ENCODE measurements at regions not wholly inside any gene's neighbourhood (a gene's known extent, or its start where the extent isn't known, plus 50 kb on each side); places are given as distances from the start of the nearest gene placed in this dataset.

DNA sequence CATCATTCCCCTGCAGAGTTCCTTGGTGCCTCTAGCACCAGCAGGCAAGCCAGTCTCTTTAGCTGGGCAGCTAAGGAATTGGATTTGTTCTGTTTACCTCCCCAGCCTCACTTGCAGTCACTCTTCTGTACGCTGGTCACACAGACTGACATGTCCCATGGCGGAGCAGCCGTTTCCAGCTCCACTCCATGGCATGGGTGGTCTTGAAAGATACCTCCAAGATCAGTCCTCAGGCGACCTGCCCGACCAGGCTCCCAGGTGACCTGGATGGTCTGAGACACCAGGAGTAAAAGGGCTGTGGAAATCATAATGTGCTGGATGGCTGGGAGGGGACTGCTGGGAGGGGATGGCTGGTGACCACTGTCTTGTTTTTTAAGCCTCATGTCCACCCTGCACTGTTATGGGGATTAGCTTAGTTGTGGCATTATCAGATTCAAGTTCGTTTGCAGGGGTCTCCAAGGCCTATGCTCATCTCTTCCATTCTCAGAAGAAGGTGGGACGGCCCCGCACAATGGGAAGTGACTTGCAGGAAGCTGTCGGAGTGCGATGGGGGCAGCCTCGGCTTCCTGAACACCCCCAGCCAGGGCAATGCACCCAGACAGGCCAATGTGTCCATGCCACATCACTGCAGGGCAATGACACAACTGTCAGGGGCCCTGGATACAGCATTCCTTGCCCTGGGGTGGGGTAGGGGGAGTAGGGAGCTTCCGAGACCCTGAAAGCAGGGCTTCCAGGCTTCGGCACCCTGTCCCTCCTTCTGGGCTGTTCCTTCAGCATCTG, 156.1 kb upstream of the MYCN start:
- no peaks in the 10 kb centered on the region for H3K4me1 Mint-ChIP-seq (ENCODE audit: low read depth)
- ATAC-seq (replicated peaks in 1 of 2) (no peak), DNase-seq (no peak)
- peaks cover 5% of the 10 kb centered on the region for H3K27me3 Mint-ChIP-seq (ENCODE audit: low read depth)
- H3K4me3 Mint-ChIP-seq = no peak overlapping the region
- H3K27ac Mint-ChIP-seq = no peak overlapping the region
- peaks cover 0 to 4% of the 10 kb centered on the region in 2 donors for H3K9me3 Mint-ChIP-seq
- no peaks in the 10 kb centered on the region for H3K36me3 Mint-ChIP-seq (ENCODE audit: insufficient read depth in 2 of 2)

- no peaks in the 10 kb centered on the region for H3K4me1 Mint-ChIP-seq (ENCODE audit: low read depth)
- peaks cover 0 to 4% of the 10 kb centered on the region in 2 donors for H3K9me3 Mint-ChIP-seq
- no peak overlapping the region for H3K27ac Mint-ChIP-seq
- peaks cover 5% of the 10 kb centered on the region for H3K27me3 Mint-ChIP-seq (ENCODE audit: low read depth)
- no peak for ATAC-seq (replicated peaks in 1 of 2)
- no peak for DNase-seq
- H3K4me3 Mint-ChIP-seq = no peak overlapping the region
- no peaks in the 10 kb centered on the region for H3K36me3 Mint-ChIP-seq (ENCODE audit: insufficient read depth in 2 of 2)
Measured at GRCh38 chr2:15784886-15785801, 155.2 kb upstream of the MYCN start.

DNA sequence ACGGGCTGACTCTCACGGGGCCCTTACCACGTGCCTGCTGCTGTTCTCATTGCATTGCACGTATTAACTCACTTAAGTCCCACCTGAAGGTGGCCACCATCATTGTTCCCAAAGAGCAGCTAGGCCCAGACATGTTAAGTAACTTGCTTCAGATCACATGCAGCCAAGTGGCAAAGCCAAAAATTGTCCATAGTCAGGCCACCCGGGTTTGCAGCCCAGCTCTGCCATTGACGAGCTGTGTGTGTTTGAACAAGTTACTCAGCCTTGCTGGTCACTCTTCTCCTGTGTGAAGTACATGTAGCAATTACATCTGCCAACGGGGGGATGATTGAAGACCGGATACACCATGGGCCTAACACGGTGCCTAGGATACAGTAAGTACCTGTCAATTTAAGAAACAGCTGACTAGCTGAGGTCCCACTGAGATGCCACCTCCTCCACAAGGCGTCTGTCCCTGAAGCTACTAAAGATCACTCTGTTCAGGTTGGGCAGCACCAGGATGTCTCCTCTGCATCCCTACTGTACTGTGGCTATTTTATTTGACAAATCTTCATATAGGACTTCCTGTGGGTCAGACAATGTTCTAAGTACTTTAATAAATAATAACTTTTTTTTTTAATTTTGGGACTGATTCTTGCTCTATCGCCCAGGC, 154.2 kb upstream of the MYCN start:
- ATAC-seq (replicated peaks in 1 of 2) (no peak), DNase-seq (no peak)
- Mint-ChIP-seq H3K4me3 (no peak overlapping the region), H3K9me3 (peaks cover 0 to 4% of the 10 kb centered on the region in 2 donors), H3K27me3 (ENCODE audit: low read depth) (peaks cover 5% of the 10 kb centered on the region), H3K27ac (no peak overlapping the region), H3K4me1 (ENCODE audit: low read depth) (no peaks in the 10 kb centered on the region), H3K36me3 (ENCODE audit: insufficient read depth in 2 of 2) (no peaks in the 10 kb centered on the region)

- peaks cover 11% of the 10 kb centered on the region for H3K27me3 Mint-ChIP-seq (ENCODE audit: low read depth)
- ATAC-seq (replicated peaks in 1 of 2) = no peak
- H3K27ac Mint-ChIP-seq = no peak overlapping the region
- no peak for DNase-seq
- H3K36me3 Mint-ChIP-seq (ENCODE audit: insufficient read depth in 2 of 2) = no peaks in the 10 kb centered on the region
- H3K9me3 Mint-ChIP-seq = peaks cover 0 to 4% of the 10 kb centered on the region in 2 donors
- no peaks in the 10 kb centered on the region for H3K4me1 Mint-ChIP-seq (ENCODE audit: low read depth)
- H3K4me3 Mint-ChIP-seq = no peak overlapping the region
Measured at GRCh38 chr2:15786901-15787300, 153.4 kb upstream of the MYCN start.

DNA sequence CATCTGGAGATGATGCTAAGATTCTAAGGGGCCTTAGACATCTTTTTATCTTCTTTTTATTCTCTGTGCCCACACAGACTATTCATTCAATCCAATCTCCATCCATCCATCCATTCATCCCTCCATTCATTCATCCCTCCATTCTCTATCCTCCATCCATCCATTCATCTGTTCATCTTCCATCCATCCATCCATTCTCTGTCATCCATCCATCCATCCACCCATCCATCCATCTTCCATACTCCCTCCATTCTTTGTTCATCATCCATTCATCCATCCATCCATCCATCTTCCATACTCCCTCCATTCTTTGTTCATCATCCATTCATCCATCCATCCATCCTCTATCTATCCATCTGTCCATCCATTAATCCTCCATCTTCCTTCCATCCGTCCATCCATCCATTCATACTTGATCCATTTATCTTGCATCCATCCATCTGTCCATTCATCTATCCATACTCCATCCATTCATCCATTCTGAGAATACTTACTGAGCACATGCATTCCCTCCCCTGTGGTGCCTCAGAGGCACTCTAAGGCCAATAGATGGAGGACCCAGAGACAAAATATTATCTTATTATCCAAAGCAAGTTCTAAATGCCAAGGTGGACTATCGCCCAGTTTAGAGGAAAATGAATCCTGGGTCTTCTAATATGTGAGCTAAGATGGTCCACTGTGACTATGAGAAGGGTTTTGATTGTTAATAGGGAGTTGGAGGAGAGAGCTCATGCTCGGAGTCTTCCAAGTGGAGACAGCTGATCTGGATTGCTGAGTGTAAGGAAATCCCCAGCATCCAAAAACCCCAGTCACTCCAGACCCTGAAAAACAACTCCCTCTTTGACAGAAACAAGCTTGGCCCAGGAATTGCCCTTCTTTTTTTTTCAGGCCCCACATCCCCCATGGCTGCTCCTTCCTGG, 152.6 kb upstream of the MYCN start:
- Mint-ChIP-seq H3K36me3 (ENCODE audit: insufficient read depth in 2 of 2) (no peaks in the 10 kb centered on the region), H3K9me3 (peaks cover 0 to 4% of the 10 kb centered on the region in 2 donors), H3K4me1 (ENCODE audit: low read depth) (no peaks in the 10 kb centered on the region), H3K27me3 (ENCODE audit: low read depth) (peaks cover 11% of the 10 kb centered on the region), H3K27ac (no peak overlapping the region), H3K4me3 (no peak overlapping the region)
- DNase-seq = no peak
- no peak for ATAC-seq (replicated peaks in 1 of 2)

- H3K36me3 Mint-ChIP-seq (ENCODE audit: insufficient read depth in 2 of 2) = no peaks in the 10 kb centered on the region
- no peak for DNase-seq
- no peak for ATAC-seq (replicated peaks in 1 of 2)
- H3K9me3 Mint-ChIP-seq = peaks cover 0 to 4% of the 10 kb centered on the region in 2 donors
- H3K27me3 Mint-ChIP-seq (ENCODE audit: low read depth) = peaks cover 11% of the 10 kb centered on the region
- H3K27ac Mint-ChIP-seq = no peak overlapping the region
- no peak overlapping the region for H3K4me3 Mint-ChIP-seq
- H3K4me1 Mint-ChIP-seq (ENCODE audit: low read depth) = no peaks in the 10 kb centered on the region
Measured at GRCh38 chr2:15788455-15788829, 151.9 kb upstream of the MYCN start.

GRCh38 chr2:15788830-15789229, 151.5 kb upstream of the MYCN start:
- no peak overlapping the region for H3K4me3 Mint-ChIP-seq
- H3K27me3 Mint-ChIP-seq (ENCODE audit: low read depth) = peaks cover 11% of the 10 kb centered on the region
- no peak overlapping the region for H3K27ac Mint-ChIP-seq
- DNase-seq (no peak), ATAC-seq (replicated peaks in 1 of 2) (no peak)
- H3K36me3 Mint-ChIP-seq (ENCODE audit: insufficient read depth in 2 of 2) = no peaks in the 10 kb centered on the region
- H3K4me1 Mint-ChIP-seq (ENCODE audit: low read depth) = no peaks in the 10 kb centered on the region
- H3K9me3 Mint-ChIP-seq = peaks cover 0 to 4% of the 10 kb centered on the region in 2 donors

- DNase-seq (no peak), ATAC-seq (replicated peaks in 1 of 2) (no peak)
- H3K36me3 Mint-ChIP-seq (ENCODE audit: insufficient read depth in 2 of 2) = no peaks in the 10 kb centered on the region
- H3K9me3 Mint-ChIP-seq = peaks cover 0 to 4% of the 10 kb centered on the region in 2 donors
- H3K27ac Mint-ChIP-seq = no peak overlapping the region
- no peaks in the 10 kb centered on the region for H3K4me1 Mint-ChIP-seq (ENCODE audit: low read depth)
- peaks cover 11% of the 10 kb centered on the region for H3K27me3 Mint-ChIP-seq (ENCODE audit: low read depth)
- H3K4me3 Mint-ChIP-seq = no peak overlapping the region
Measured at GRCh38 chr2:15789381-15790062, 150.8 kb upstream of the MYCN start.

- Mint-ChIP-seq H3K4me3 (no peak overlapping the region), H3K9me3 (peaks cover 0 to 4% of the 10 kb centered on the region in 2 donors), H3K27ac (no peak overlapping the region), H3K4me1 (ENCODE audit: low read depth) (no peaks in the 10 kb centered on the region), H3K27me3 (ENCODE audit: low read depth) (peaks cover 11% of the 10 kb centered on the region), H3K36me3 (ENCODE audit: insufficient read depth in 2 of 2) (no peaks in the 10 kb centered on the region)
- DNase-seq = no peak
- no peak for ATAC-seq (replicated peaks in 1 of 2)
Measured at GRCh38 chr2:15790326-15790725, 150.0 kb upstream of the MYCN start.

DNA sequence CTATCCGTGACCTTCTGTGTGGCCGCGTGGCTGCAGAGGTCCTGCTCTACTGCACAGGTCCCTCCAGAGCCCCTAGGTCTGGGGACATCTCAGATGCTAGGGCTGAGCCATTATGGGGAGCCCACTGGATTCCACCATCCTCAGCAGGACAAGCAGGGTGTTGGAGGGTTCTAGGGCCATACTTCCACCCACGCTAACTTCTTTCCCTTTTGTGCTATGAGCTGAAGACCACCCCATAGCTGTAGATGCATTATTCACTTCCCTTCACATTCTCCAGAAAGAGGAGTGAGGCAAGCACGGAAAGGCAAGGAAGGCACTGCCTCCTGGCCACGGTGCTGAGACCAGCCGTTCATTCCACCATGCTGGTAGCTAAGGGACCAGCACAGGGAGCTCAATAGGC, 149.5 kb upstream of the MYCN start:
- DNase-seq (no peak), ATAC-seq (replicated peaks in 1 of 2) (no peak)
- Mint-ChIP-seq H3K9me3 (peaks cover 0 to 4% of the 10 kb centered on the region in 2 donors), H3K4me1 (ENCODE audit: low read depth) (no peaks in the 10 kb centered on the region), H3K36me3 (ENCODE audit: insufficient read depth in 2 of 2) (no peaks in the 10 kb centered on the region), H3K27me3 (ENCODE audit: low read depth) (peaks cover 11% of the 10 kb centered on the region), H3K27ac (no peak overlapping the region), H3K4me3 (no peak overlapping the region)

- H3K27ac Mint-ChIP-seq = no peak overlapping the region
- H3K27me3 Mint-ChIP-seq (ENCODE audit: low read depth) = peaks cover 11% of the 10 kb centered on the region
- H3K36me3 Mint-ChIP-seq (ENCODE audit: insufficient read depth in 2 of 2) = no peaks in the 10 kb centered on the region
- H3K4me3 Mint-ChIP-seq = no peak overlapping the region
- peaks cover 0 to 4% of the 10 kb centered on the region in 2 donors for H3K9me3 Mint-ChIP-seq
- no peaks in the 10 kb centered on the region for H3K4me1 Mint-ChIP-seq (ENCODE audit: low read depth)
- no peak for ATAC-seq (replicated peaks in 1 of 2)
- no peak for DNase-seq
Measured at GRCh38 chr2:15791294-15791693, 149.1 kb upstream of the MYCN start.

- ATAC-seq (replicated peaks in 1 of 2) = no peak
- Mint-ChIP-seq H3K9me3 (peaks cover 0 to 4% of the 10 kb centered on the region in 2 donors), H3K4me3 (no peak overlapping the region), H3K4me1 (ENCODE audit: low read depth) (no peaks in the 10 kb centered on the region), H3K27me3 (ENCODE audit: low read depth) (peaks cover 11% of the 10 kb centered on the region), H3K27ac (no peak overlapping the region), H3K36me3 (ENCODE audit: insufficient read depth in 2 of 2) (no peaks in the 10 kb centered on the region)
- DNase-seq = no peak
Measured at GRCh38 chr2:15792331-15792730, 148.0 kb upstream of the MYCN start.

Data from activated T-cell treated with anti-CD3 and anti-CD28 coated beads, Interleukin-2, amount 50 U/mL, for 72 hours (primary cell).